Activated naive CD4-positive, alpha-beta T cell treated with anti-CD3 and anti-CD28 coated beads, Interleukin-2, amount 50 U/mL, for 24 hours (primary cell): ENCODE measurements at regions not wholly inside any gene's neighbourhood (a gene's known extent, or its start where the extent isn't known, plus 50 kb on each side); places are given as distances from the start of the nearest gene placed in this dataset.

ENCODE experiments used
- H3K27ac Mint-ChIP-seq: one replicate; pipeline ENCODE4 v1.8.0; 2021; ENCODE audit warnings: mild to moderate bottlenecking, mixed read lengths
- H3K27me3 Mint-ChIP-seq: one replicate; pipeline ENCODE4 v1.8.0; 2021; ENCODE audit warnings: mixed read lengths
- H3K36me3 Mint-ChIP-seq: one replicate; pipeline ENCODE4 v1.8.0; 2021; ENCODE audit warnings: mixed read lengths
- H3K4me1 Mint-ChIP-seq: one replicate; pipeline ENCODE4 v1.8.0; 2021; ENCODE audit warnings: mixed read lengths
- H3K4me3 Mint-ChIP-seq: one replicate; pipeline ENCODE4 v1.8.0; 2021; ENCODE audit warnings: mild to moderate bottlenecking, mixed read lengths
- H3K9me3 Mint-ChIP-seq: one replicate; pipeline ENCODE4 v1.8.0; 2021; ENCODE audit warnings: mixed read lengths

DNA sequence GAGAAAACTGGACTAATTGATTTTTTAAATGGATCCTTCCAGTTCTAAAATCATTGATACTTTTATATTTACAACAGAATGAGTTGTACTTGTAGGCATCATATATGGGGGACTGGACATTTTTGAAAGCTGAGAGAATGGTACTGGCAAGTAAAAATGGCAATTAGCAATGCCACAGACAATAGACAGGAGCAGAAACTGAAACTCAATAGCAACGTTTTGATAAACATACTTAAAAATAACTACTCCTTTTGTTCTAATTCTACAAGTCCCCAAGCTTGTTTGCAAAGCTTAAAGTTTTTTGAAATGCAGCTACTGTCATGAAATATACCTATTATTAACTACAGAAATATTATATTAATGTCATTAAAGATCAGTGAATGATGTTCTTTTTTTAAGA is 52.8 kb upstream of the FBXL7 start:
- H3K27me3 Mint-ChIP-seq = no peaks in the 10 kb centered on the region
- no peak overlapping the region for H3K27ac Mint-ChIP-seq
- H3K9me3 Mint-ChIP-seq = no peaks in the 10 kb centered on the region
- no peaks in the 10 kb centered on the region for H3K36me3 Mint-ChIP-seq
- H3K4me3 Mint-ChIP-seq = no peak overlapping the region
- H3K4me1 Mint-ChIP-seq = no peaks in the 10 kb centered on the region

DNA sequence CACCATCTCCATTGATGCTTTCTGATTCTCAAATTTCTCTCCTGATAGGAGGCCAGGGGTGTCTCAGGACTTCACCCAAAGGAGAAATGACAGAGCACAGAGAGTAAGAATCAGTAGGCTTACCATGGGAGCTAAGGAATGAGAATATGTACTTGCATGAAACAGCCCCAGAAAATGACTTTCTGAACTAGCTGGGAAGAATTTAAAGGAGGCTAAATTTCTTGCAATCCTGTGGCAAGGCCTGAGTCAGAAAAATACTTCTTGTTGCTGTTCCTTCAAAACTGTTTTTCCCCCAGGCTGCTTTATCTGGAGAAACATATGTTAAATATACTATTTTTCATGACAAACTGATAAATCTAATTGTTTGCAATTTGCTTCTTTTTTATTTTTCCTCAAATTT is 53.4 kb upstream of the FBXL7 start:
- H3K36me3 Mint-ChIP-seq = no peaks in the 10 kb centered on the region
- H3K9me3 Mint-ChIP-seq = no peaks in the 10 kb centered on the region
- no peak overlapping the region for H3K27ac Mint-ChIP-seq
- H3K4me1 Mint-ChIP-seq = no peaks in the 10 kb centered on the region
- H3K4me3 Mint-ChIP-seq = no peak overlapping the region
- no peaks in the 10 kb centered on the region for H3K27me3 Mint-ChIP-seq

DNA sequence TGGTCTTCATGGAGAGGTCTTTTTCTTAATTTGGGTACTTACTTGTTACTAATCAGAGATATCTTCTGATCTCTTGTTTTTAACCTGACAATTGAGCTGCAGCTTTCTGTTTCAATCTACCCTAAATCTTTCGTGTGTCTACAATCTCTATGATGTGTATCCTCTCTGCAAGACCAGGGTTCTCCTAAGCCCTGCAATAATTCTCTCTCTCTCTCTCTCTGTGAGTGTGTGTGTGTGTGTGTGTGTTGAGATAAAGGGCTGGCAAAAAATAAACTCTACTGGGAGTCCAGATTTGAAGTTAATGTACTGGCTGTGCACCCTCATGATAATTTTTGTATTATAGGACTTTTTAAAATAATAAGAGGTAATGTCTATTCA is 57.8 kb upstream of the FBXL7 start:
- Mint-ChIP-seq H3K4me3 (no peak overlapping the region), H3K4me1 (no peaks in the 10 kb centered on the region), H3K9me3 (peaks cover 8% of the 10 kb centered on the region), H3K27me3 (no peaks in the 10 kb centered on the region), H3K36me3 (no peaks in the 10 kb centered on the region), H3K27ac (no peak overlapping the region)

DNA sequence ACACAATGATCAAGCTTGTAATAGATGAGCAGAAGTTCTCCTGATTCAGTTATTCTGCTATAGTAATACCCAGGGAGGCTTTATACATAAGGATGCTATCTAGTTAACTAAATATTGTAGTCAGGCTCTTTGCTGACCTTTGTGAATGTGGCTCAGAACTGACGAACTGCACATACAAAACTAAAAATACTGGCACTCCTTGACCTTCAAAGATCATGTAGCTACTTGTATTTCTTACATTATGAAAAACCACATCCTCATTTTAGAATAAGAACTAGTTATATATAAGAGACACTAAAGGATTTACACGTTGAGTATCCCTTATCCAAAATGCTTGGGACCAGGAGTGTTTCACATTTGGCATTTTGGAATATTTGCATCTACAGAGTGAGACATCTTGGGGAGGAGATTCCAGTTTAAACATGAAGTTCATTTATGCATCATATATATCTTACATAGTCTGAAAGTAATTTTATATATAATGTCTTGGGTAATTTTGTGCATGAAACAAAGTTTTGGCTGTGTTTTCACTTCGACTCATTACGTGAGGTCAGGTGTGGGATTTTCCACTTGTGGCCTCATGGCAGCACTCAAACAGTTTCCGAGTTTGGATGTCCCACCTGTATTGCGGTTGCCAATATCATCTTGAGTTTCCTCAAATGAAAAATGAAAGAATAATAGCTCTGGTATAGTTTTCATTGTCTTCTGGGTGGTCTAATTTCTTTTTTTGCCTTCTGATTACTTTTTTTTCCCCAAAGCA is 58.4 kb upstream of the FBXL7 start:
- H3K4me1 Mint-ChIP-seq = no peaks in the 10 kb centered on the region
- no peak overlapping the region for H3K27ac Mint-ChIP-seq
- no peaks in the 10 kb centered on the region for H3K27me3 Mint-ChIP-seq
- H3K4me3 Mint-ChIP-seq = no peak overlapping the region
- H3K36me3 Mint-ChIP-seq = no peaks in the 10 kb centered on the region
- H3K9me3 Mint-ChIP-seq = peaks cover 8% of the 10 kb centered on the region

DNA sequence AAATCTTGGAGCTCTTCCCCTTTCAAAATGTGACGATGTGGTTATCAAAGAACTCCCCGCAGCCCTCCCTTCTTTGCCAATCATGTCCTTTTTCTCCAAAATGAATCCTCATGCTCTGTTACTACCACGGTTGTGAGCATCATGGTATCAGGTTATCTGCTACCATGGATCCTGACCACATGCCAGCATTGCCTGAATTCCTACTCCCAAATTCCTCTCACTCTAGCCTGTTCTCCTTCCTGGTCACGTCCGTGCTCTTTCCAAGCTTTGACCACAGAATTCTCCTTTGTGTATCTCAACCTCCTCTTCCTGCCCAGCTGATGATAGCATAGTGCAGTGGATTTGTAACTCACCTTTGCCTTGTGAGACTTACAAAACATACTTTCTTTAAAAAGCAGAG is 59.5 kb upstream of the FBXL7 start:
- Mint-ChIP-seq H3K27ac (no peak overlapping the region), H3K4me3 (no peak overlapping the region), H3K36me3 (no peaks in the 10 kb centered on the region), H3K4me1 (no peaks in the 10 kb centered on the region), H3K9me3 (peaks cover 8% of the 10 kb centered on the region), H3K27me3 (no peaks in the 10 kb centered on the region)

DNA sequence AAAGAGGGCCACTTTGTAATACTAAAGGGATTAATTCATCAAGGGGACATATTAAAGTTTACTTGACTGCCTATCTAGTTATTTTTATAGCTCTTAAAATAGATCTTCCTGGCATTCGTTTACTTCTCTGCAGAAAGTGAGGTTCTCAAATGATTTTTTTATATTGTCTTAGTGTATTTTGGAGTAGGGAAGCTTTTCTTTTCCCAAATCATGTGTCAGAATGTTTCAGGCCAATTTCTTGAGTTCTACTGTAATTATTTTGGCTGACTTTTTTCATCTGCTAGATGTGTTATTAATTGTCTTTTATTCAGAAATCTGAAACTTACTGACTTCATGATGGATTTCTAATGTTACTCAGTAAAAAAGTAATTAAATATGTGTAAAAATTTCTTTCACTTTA is 60.2 kb upstream of the FBXL7 start:
- no peak overlapping the region for H3K4me3 Mint-ChIP-seq
- H3K27ac Mint-ChIP-seq = no peak overlapping the region
- no peaks in the 10 kb centered on the region for H3K4me1 Mint-ChIP-seq
- H3K27me3 Mint-ChIP-seq = no peaks in the 10 kb centered on the region
- no peaks in the 10 kb centered on the region for H3K36me3 Mint-ChIP-seq
- peaks cover 8% of the 10 kb centered on the region for H3K9me3 Mint-ChIP-seq

DNA sequence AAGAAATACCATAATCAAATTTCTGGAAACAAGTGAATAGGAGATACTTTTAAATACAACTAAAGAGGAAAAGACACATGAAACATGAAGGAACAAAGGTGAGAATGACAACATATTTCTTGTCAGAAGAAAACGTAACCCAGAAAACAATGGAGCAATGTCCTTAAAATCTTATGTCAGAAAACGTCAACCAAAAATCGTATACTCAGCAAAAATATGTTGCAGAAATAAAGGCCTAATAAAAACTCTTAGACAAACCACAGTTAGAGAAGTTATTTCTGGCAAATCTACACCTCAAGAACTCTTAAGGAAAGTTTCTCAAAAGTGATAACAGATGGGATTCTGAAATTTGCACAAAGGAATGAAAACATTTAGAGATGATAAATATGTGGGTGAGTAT is 66.3 kb upstream of the FBXL7 start:
- Mint-ChIP-seq H3K36me3 (no peaks in the 10 kb centered on the region), H3K4me3 (no peak overlapping the region), H3K4me1 (no peaks in the 10 kb centered on the region), H3K27ac (no peak overlapping the region), H3K9me3 (peaks cover 11% of the 10 kb centered on the region), H3K27me3 (no peaks in the 10 kb centered on the region)

DNA sequence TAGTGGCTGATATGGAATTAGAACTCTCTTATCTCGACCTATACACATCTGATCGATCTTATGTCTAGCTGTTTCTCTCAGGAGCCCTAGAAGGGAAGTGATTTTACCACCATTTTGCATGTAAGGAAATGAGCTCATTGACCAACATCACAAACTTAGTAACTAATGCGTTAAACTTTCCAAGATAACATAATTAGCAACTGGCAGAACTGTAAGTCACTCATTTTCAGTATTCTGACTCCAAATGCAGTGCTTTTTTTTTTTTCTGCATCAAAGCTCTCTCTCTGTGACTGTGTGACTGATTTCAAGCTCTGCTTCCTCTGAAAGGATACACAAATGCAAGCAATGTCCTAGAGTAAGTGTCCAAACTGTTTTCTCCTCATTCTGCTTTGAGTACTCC is 68.1 kb upstream of the FBXL7 start:
- Mint-ChIP-seq H3K4me3 (no peak overlapping the region), H3K9me3 (peaks cover 11% of the 10 kb centered on the region), H3K4me1 (no peaks in the 10 kb centered on the region), H3K27me3 (no peaks in the 10 kb centered on the region), H3K36me3 (no peaks in the 10 kb centered on the region), H3K27ac (no peak overlapping the region)

DNA sequence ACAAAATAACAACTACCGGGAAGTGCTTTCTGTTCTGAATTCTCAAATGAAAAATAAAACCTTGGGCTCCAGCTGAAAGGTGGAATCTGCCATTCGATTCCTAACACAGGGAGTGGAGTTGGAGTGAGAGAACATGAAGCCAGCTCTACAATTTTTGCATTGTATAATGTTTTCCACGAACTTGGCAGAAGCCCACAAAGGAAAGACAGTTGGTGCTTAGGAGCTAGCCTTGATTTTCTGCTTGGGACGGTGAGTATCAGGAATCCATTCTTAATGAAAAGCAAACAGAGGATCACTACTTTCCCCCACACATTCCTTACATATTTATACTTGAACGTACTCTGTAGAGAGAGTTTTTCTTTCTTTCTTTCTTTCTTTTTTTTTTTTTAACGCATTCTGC is 74.2 kb upstream of the FBXL7 start:
- H3K4me3 Mint-ChIP-seq = no peak overlapping the region
- peaks cover 9% of the 10 kb centered on the region for H3K9me3 Mint-ChIP-seq
- no peak overlapping the region for H3K27ac Mint-ChIP-seq
- H3K27me3 Mint-ChIP-seq = no peaks in the 10 kb centered on the region
- H3K4me1 Mint-ChIP-seq = no peaks in the 10 kb centered on the region
- H3K36me3 Mint-ChIP-seq = no peaks in the 10 kb centered on the region

DNA sequence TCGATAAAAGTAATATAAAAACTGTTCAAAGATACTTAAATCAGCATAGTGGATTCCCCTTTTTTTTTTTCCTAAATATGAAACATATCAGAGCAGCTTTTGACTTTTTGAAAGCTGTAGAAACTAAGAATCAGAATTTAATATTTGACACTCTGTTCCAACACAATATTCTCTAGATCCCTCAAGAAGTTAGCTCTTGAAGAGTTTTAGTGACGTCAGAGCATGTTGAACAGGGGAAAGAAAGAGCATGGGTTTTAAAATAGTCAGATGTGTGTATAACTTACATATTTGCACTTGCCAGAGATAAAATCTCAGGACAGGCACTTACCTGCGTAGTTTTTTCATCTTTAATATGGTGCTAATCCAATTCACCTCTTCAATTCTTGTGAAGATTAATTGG is 75.2 kb upstream of the FBXL7 start:
- no peaks in the 10 kb centered on the region for H3K4me1 Mint-ChIP-seq
- peaks cover 3% of the 10 kb centered on the region for H3K9me3 Mint-ChIP-seq
- no peak overlapping the region for H3K4me3 Mint-ChIP-seq
- H3K27me3 Mint-ChIP-seq = no peaks in the 10 kb centered on the region
- H3K36me3 Mint-ChIP-seq = no peaks in the 10 kb centered on the region
- H3K27ac Mint-ChIP-seq = no peak overlapping the region

DNA sequence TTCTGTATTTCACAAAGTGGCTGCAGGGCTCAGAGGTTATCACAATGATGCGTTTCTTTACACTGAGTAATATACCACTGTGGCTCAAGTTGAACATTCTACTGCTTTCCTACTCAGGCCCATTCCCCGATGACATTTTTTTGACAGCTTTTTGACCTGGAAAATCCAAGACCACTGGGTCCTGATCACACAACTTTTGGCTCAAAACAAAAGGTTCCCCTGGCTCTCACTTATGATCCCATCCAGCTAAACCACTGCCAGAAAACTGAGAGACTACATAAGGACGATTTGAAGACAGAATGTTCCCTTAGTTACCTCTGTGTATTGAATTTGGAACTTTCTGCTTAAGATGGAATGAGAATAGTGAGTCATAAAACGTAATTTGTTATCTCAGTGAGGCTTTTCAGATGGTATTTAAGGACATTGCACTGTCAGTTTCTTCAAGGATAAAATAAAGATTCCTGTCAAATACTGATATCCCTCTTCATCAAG is 78.0 kb upstream of the FBXL7 start:
- no peaks in the 10 kb centered on the region for H3K36me3 Mint-ChIP-seq
- no peaks in the 10 kb centered on the region for H3K4me1 Mint-ChIP-seq
- H3K27ac Mint-ChIP-seq = no peak overlapping the region
- H3K4me3 Mint-ChIP-seq = no peak overlapping the region
- peaks cover 3% of the 10 kb centered on the region for H3K9me3 Mint-ChIP-seq
- no peaks in the 10 kb centered on the region for H3K27me3 Mint-ChIP-seq

DNA sequence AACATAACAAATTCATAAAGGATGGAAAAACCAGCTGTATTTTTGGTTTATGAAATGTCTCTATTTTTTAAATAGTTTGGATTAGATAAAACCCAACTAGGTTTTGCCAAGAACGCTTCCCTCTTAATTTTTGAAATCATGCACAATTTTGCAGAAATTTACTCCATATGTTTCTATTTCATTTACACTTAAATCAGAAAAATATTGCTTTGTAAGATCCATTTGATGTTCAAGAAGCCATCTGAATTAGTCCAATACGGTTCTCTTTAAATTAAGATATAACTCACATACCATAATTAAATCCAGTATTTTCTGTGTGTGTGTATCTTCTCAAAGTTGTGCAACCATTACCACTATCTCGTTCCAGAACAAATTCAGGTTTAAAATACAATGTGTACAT is 78.6 kb upstream of the FBXL7 start:
- Mint-ChIP-seq H3K27ac (no peak overlapping the region), H3K27me3 (no peaks in the 10 kb centered on the region), H3K4me3 (no peak overlapping the region), H3K4me1 (no peaks in the 10 kb centered on the region), H3K9me3 (peaks cover 3% of the 10 kb centered on the region), H3K36me3 (no peaks in the 10 kb centered on the region)

DNA sequence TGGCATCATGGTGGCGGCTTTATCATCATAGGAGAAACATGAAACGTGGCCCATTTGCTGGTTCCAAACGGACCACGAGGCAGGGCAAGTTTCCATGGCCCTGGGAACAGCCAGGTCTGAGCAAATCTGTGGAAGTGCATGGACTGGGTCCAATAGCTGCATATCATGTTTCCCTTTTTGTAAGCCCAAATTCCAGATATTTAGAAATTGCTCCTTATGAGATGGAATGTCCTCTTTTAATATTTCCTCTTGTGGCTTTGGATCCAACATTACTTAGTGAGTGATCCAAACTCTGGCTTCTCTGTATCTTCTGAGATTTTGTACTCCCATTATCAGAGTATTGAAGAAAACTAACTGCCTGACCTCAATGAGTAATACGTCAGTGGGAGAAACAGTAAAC is 79.8 kb upstream of the FBXL7 start:
- no peak overlapping the region for H3K27ac Mint-ChIP-seq
- H3K27me3 Mint-ChIP-seq = no peaks in the 10 kb centered on the region
- peaks cover 4% of the 10 kb centered on the region for H3K9me3 Mint-ChIP-seq
- H3K4me1 Mint-ChIP-seq = no peaks in the 10 kb centered on the region
- H3K4me3 Mint-ChIP-seq = no peak overlapping the region
- H3K36me3 Mint-ChIP-seq = no peaks in the 10 kb centered on the region

DNA sequence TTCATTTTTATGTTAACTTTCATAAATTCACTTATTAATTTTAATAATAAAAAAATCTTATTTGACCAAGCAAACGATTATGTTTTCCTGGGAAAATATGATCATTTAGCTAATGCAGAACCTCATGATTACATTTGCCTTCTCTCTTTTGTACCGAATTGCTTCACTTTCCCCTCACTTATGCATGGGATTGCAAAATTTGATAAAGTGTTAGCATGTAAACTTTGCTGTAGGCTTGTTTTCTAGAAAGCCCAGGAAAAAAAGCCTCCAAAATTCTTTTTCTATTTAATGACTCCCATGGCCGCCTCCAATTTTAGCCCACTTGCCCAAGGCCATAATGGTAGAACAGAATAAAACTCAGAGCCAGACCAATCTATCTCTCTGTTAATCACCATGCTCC is 82.8 kb upstream of the FBXL7 start:
- Mint-ChIP-seq H3K4me3 (no peak overlapping the region), H3K27ac (no peak overlapping the region), H3K36me3 (no peaks in the 10 kb centered on the region), H3K4me1 (no peaks in the 10 kb centered on the region), H3K27me3 (no peaks in the 10 kb centered on the region), H3K9me3 (peaks cover 18% of the 10 kb centered on the region)

DNA sequence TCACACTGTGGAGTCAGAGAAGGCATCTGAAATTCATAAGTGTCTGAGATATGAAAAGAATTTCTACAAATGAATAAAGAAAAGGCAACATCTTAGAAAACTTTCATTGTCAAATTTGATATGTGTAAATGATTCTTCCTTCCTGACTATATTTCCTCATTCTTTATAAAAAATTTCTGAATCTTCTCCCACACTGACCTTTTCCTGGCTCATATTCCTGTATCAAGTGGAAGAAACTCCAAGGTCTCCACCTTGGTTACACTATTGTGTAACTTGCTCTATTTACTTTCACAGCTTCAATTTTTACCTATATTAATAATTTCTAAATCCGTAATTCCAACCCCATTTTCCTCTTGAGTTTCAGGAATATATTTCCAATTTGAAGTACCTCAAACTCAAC is 93.5 kb upstream of the FBXL7 start:
- Mint-ChIP-seq H3K4me3 (no peak overlapping the region), H3K9me3 (peaks cover 11% of the 10 kb centered on the region), H3K27ac (no peak overlapping the region), H3K36me3 (peaks cover 3% of the 10 kb centered on the region), H3K27me3 (peaks cover 2% of the 10 kb centered on the region), H3K4me1 (no peaks in the 10 kb centered on the region)

DNA sequence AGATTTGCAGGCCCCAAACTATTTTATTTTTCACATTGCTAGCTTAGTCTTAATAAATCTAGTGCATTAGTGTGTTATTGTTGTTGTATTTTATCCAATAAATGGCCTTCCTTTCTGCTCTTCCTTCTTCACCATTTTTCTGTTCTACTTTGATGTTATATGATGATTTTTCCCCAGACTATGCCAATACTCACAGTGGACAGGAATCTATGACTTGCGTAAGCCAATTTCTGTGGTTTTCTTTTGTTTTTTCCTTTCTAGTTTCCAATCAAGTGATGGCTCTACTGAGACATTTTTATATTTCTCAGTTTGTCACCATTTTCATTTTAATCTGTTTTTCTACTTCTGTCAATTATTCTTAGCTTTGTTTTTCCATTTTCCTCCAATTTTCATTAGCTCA is 106.8 kb upstream of the FBXL7 start:
- Mint-ChIP-seq H3K4me3 (no peak overlapping the region), H3K27me3 (no peaks in the 10 kb centered on the region), H3K9me3 (no peaks in the 10 kb centered on the region), H3K27ac (no peak overlapping the region), H3K4me1 (no peaks in the 10 kb centered on the region), H3K36me3 (no peaks in the 10 kb centered on the region)

DNA sequence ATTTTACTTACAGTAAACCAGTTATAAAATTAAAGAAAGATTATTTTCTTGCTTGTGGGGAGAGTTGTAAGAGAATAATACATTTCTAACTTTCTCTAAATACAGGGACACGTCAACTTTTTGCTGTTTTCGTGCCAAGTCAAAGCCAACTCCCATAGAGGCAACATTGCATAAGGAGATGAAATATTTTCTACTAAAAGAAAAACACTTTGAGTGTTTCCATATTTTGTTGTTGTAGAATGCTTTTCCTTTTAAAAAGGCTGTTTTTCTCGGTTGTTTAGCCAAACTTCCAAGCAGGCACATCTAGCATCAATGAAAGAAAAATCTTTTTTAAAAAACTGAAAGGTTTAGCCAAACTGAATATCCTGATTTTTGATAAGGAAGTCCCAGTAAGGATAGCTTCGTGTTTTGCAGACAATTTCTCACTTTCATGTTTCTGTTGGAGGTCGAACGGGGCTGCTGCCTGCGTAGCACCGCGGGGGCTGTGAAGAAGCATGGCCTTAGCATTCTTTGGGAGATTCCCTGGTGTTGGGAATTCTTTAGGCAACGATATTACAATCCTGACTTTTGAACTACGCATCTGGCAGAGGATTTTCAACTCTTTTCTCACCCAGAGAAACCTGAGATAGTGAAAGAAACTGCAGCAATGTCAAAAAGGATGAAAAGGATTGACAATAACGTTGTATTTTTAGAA is 108.1 kb upstream of the FBXL7 start:
- H3K4me1 Mint-ChIP-seq = no peaks in the 10 kb centered on the region
- H3K36me3 Mint-ChIP-seq = no peaks in the 10 kb centered on the region
- no peaks in the 10 kb centered on the region for H3K27me3 Mint-ChIP-seq
- H3K4me3 Mint-ChIP-seq = no peak overlapping the region
- H3K27ac Mint-ChIP-seq = no peak overlapping the region
- H3K9me3 Mint-ChIP-seq = peaks cover 3% of the 10 kb centered on the region
